ENCODE measurements at regions not wholly inside any gene's neighbourhood (a gene's known extent, or its start where the extent isn't known, plus 50 kb on each side); places are given as distances from the start of the nearest gene placed in this dataset.
"Not testable (repeated sequence)": the region's sequence is repeated elsewhere in the genome, so short reads cannot be mapped to it uniquely, and the experiment has no call there.

GRCh38 chr7:130789436-130789835, 55.4 kb upstream of the KLF14 start:
- DNase-seq (ENCODE audit: low spot score) = no peak

DNA sequence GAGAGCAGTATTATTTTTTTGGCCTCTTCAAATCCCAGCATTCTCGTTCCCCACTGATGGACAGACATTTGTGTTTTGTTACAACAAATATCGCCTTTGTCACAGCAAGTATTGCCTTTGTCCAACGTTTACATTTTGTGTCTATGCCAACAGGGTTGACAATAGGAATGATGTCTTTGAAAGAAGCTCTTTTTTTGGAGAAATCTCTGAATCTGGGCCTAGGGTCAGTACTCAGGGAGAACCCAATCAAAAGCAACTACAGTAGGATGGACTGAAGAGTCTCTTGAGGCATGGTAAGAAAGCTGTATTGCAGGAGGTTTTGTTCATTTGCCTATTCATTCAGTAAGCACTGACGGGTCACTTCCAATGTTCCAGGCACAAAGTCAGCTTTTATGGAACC, 57.7 kb upstream of the KLF14 start:
- DNase-seq (ENCODE audit: low spot score) = no peak

DNA sequence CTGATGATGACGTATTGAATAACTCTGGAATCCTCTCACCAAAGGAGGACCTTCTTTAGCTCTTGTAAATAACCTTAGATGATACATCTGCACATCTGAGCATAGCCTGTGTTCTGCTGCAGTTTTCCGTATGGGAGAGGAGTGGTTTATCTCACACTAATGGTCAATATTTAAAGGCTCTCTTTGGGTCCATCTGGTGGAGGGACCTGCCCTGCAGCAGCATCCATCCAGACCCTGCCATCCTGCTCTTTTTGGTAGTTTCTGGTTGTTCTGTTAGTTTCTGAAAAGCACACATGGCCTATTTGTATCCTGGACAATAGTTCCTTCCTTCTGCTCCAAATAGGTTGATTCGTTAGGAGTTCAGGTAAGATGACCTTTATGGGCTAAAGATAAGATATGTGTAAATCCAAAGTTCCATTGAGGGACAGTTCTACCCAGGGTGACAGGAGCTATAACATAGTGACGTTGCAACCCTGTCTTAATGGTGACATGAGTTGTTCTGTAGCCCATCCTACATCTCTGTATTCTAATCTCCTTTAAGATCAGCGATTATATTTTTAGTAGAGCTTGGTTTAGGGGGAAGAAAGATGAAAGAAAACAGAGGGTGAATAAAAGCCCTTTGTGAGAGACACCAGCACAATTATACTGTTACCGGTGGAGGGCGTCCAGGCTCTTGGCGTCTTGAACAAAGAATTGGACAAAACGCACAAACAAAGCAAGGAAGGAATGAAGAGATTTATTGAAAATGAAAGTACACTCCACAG, 60.0 kb upstream of the KLF14 start:
- no peak for DNase-seq (ENCODE audit: low spot score)

DNA sequence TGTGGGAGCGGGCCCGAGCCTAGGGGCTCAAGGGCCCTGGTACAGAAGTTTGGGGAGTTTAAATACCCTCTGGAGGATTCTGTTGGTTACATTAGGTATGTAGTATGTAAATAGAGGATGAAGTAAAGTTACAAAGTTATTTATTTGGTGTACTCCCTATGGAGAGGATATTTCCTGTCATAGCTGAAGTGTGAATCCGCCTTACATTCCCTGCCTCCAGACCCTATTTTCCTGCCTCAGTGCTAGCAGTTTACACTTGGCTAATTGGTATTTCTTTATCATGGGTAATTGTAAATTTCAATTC, 60.6 kb upstream of the KLF14 start:
- no peak for DNase-seq (ENCODE audit: low spot score)

DNA sequence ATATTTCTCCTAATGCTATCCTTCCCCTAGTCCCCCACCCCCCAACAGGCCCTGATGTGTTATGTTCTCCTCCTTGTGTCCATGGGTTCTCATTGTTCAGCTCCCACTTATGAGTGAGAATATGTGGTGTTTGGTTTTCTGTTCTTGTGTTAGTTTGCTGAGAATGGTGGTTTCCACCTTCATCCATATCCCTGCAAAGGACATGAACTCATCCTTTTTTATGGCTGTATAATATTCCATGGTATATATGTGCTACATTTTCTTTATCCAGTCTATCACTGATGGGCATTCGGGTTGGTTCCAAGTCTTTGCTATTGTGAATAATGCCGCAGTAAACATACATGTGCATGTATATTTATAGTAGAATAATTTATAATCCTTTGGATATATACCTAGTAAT, 62.4 kb upstream of the KLF14 start:
- DNase-seq (ENCODE audit: low spot score) = not testable (repeated sequence)

- DNase-seq (ENCODE audit: low spot score) = no peak
Measured at GRCh38 chr7:130803127-130803526, 69.1 kb upstream of the KLF14 start.

GRCh38 chr7:130804220-130804619, 70.2 kb upstream of the KLF14 start:
- DNase-seq (ENCODE audit: low spot score) = no peak

GRCh38 chr7:130812819-130813218, 78.8 kb upstream of the KLF14 start:
- DNase-seq (ENCODE audit: low spot score) = not testable (repeated sequence)

DNA sequence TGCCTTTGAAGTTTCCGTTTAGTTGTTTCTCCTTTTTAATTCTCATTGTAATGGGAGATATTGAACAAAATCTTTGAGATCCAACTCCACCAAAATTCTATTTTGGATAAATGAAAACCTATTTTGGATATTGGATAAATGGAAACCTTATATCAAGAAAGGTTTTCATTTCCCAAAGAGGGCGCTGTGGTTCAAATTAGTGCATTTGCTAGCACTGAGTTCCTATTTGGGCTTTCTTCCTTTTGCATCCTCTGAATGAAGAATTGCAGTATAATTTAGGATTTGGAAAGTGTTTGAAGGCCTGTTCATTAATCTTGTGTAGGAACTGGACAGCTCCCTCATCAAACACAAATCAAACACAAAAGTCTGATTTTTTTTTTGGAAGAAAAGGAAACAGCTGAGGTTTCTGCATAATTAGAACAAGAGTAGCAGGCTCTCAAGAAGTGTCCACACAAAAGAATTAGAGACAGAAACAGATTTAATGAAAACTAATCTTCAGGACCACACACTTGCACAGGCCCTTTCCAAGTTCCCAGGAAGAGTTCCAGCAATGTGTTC, 80.8 kb upstream of the KLF14 start:
- no peak for DNase-seq (ENCODE audit: low spot score)

GRCh38 chr7:130818056-130818455, 84.0 kb upstream of the KLF14 start:
- DNase-seq (ENCODE audit: low spot score) = no peak

DNA sequence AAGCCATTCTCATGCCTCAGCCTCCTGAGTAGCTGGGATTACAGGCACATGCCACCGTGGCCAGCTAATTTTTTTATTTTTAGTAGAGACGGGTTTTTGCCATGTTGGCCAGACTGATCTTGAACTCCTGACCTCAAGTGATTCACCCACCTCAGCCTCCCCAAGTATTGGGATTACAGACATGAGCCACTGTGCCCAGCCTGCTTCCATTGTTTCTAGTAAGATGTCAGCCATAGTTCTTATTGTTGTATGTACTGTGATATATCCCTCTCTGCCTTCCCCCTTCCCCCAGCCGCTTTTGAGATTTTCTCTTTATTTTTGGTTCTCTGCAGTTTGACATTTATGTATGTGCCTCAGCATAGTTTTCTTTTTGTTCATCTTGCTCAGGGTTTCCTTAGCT, 87.9 kb upstream of the KLF14 start:
- DNase-seq (ENCODE audit: low spot score) = no peak

- no peak for DNase-seq (ENCODE audit: low spot score)
Measured at GRCh38 chr7:130822642-130823041, 88.6 kb upstream of the KLF14 start.

DNA sequence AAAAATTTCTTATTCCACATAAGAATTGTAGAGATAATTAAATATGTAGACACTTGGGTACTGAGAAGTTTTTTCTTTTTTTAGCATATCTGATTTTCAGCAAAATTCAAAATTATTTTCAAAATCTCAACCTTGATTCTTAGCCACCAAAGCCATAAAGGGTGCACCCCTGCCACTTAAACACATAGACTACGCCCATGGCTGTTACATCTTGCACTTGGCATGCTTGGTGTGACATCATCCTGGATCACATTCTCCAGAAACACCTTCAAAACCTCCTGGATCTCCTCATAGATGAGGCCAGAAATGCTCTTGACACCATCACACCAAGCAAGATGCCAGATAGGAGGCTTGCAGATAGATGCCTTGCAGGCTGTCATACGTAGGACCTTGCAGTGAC, 89.1 kb upstream of the KLF14 start:
- no peak for DNase-seq (ENCODE audit: low spot score)

- no peak for DNase-seq (ENCODE audit: low spot score)
Measured at GRCh38 chr7:130825819-130826218, 91.8 kb upstream of the KLF14 start.

GRCh38 chr7:130829415-130829814, 95.4 kb upstream of the KLF14 start:
- DNase-seq (ENCODE audit: low spot score) = no peak

DNA sequence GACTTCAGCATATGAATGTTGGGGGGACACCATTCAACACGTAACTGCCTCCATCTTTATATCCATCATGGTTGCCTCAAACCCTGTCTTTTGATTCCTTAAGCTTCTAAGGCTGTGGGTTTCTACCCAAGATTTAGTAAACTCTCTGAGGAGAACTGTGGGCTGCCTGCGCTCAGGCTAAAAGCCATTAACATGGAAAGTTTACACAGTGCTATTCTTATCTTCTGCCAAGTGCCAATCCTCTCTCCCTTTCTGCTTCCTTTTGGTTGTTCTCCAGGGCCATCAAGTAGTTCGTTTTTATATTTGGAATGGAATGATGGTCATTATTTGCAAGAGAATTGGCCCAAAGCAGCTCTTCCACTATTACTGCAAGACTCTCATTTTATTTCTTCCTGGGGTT, 97.3 kb upstream of the KLF14 start:
- DNase-seq (ENCODE audit: low spot score) = no peak

DNA sequence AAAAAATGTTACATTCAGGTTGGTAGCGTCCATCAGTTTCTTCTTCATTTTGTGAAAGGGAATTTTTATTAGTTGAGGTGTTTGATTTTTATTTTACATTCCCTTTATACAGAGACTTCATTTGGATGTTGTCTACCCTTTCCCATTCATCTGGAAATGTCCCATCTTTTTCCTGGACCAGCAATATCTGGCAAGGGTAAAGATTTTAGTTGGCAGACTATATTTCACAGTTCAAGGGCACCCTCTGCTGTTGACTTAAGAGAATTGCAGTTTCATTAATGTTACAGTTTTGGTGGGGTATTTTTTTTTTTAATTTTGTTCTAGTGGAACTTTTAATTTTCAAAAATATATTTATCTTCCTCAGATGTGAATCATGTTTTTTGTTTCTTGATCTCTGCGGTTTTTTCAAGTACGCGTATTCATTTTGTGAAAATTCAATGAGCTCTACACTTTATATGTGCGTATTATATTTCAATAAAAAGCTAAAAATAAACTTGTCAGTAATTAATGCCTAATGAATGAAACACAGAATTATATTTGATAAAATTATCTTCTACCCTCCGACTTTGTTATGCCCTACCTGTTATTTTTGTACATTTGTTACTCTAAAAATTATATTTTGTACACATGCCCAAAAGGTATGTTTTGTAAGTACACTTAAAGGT, 97.9 kb upstream of the KLF14 start:
- DNase-seq (ENCODE audit: low spot score) = no peak

DNA sequence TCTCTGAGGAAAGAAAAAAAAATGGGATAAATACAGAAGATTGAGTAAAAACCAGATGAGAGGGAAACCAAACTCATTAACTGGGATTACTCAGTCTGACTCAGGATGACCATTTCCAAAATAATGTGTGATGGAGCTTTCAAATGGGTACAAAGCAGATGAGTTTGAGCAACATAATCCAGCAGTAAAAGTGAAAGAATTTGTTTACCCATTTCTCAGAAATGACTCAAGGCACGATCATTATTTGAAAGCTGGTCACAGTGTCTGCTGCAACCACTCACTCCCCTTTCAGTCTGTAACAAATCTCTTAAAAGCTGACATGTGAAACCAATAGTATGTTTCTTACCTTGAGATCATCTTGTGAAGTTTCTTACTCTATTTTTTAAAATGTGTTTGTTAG, 104.7 kb upstream of the KLF14 start:
- DNase-seq (ENCODE audit: low spot score) = no peak

DNA sequence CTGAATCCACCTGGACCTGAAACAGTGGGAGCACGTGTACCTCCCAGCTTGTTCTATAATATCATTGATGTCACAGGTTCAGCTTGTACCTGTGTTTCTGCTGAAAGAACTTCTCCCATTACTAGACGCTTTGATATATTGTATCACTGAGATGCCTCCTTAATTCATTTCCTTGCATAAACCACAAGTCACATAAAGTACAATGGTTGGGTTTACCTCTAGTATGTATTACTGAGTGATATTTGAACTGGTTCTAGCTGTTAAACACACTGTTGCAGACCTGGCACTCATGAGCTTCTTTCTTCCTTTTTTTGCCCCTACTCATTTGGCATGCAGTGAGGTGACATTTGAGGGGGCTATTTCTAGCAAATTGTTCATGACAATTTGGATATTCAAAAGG, 106.6 kb upstream of the KLF14 start:
- DNase-seq (ENCODE audit: low spot score) = no peak

DNA sequence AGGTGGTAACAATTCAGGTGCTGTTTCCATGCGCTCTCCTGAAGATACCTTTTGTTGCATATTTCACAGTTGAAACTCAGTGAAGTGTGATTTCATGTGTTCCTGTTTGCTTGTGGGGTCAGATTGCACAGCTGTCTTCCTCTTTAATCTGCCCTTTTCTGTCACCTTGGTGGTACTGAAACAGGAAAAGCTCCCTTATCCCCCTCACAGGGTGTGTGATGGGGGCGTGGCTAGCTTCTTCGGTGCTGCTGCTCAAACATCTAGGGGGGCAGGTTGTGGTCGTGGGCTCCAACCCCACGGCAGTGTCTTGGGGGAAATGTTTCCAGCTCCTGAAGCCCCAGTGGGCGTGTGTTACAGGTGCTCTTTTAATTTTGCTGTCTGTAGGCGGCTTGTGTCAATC, 107.4 kb upstream of the KLF14 start:
- DNase-seq (ENCODE audit: low spot score) = no peak

DNA sequence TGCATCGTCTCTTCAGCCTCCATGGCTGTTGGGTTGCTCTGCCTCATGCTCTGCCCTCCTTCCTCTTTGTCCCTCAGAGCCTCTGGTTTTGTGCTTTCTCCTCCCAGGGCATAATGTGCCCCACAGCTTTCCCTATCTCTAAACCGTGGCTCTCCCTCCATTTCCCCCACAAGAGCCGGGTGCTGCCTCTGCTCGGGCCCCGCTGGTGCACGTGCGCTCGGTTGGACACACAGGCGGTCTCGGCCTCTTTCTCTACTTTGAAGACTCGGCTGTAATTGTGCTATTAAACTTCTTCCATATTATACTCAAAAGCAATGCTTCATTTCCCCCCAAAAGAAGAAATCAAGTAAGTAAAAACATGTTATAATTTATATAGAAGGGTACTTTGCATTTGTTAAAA, 109.7 kb upstream of the KLF14 start:
- no peak for DNase-seq (ENCODE audit: low spot score)

DNA sequence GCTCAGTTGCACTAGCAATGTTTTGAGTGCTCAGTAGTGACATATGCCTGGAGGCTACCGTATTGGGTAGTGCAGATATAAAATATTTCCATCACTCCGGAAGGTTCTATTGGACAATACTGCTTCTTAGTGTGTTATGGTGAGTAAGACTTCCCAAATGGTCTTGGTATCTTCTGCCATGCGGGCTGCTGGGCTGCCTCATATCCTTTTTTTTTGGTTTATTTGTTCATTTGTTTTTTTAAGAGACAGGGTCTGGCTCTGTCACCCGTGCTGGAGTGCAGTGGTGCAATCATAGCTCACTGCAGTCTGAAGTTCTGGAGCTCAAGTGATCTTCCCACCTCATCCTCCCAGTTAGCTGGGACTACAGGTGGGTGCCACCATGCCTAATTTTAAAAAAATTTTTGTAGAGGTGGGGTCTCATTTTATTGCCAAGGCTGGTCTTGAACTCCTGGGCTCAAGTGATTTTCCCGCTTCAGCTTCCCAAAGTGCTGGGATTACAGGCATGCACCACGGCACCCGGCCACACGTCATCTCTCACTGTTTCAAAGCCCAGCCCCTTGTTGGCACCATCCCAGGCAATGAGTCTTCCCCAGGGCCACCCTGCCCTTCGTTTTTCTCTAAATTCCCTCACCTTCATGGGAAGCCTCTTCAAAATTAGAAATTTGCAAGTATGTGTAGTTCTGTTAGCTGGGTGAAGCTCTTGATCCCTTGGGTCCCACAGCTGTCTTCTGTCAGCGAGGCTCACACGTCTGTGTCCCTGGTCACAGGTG, 111.0 kb upstream of the KLF14 start:
- DNase-seq (ENCODE audit: low spot score) = no peak

DNA sequence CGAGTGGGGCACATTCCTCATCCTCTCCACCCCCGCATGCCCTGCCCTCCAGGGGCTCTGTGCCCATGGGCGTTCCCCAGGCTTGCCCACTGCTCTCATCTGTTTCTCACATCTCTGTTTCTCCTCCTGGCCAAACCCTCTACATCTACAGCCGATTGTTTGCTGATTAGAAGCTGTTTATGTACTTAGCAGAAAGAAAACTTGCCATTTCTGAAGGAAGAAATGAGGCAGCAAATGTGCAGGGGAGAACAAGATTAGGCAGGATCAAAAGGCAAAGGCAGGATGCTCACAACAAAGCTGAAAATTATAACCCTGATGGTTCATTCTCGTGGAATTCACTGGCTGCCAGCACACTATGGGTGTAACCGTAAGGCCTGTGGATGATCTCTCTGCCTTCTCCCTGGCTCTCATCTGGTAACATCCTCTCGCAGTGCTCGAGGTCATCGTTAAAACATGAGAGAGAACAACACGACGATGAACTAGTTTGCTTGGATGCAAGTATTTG, 111.6 kb upstream of the KLF14 start:
- no peak for DNase-seq (ENCODE audit: low spot score)

Measured in mucosa of gallbladder (tissue), 1 donor.